ENCODE measurements at regions not wholly inside any gene's neighbourhood (a gene's known extent, or its start where the extent isn't known, plus 50 kb on each side); places are given as distances from the start of the nearest gene placed in this dataset.

DNA sequence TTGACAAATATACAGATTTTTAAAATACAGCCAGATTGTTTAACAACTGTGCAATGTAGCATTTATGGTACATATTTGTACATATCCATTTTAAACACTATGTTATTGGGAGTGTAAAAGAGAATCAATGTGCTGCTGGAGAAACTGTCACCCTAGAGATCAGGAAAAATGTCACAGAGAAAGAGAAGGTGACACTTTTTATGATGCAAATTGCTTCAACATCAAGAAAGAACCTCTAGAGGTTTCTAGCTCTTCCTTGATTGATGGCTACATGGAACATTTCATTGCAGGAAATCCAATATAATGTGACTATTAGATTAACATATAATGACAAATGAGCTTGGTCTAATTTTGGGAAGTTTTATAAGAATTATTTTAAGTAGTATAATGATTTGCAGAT, 1491.2 kb upstream of the PCDH20 start:
- DNase-seq (ENCODE audit: low read depth, low spot score), result no peak
- Histone ChIP-seq H3K9ac (ENCODE audit: insufficient read length) (no peak overlapping the region), H3K36me3 (ENCODE audit: insufficient read depth, low read length) (no peaks in the 10 kb centered on the region), H3K4me3 (no peak overlapping the region), H3K27ac (no peak overlapping the region), H3K9me3 (ENCODE audit: low read depth, low read length) (no peaks in the 10 kb centered on the region)
- TF ChIP-seq POLR2AphosphoS5 (IDR thresholded peaks at IDR 0.05; ENCODE audit: borderline replicate concordance, low read depth, low read length) (no peak), FOXP2 (optimal IDR thresholded peaks at IDR 0.05; ENCODE audit: control extremely low read depth, extremely low read length, insufficient read depth) (no peak), EZH2 (IDR thresholded peaks at IDR 0.05) (no peak)

GRCh38 chr13:62906469-62906868, 1490.8 kb upstream of the PCDH20 start:
- TF ChIP-seq FOXP2 (optimal IDR thresholded peaks at IDR 0.05; ENCODE audit: control extremely low read depth, extremely low read length, insufficient read depth) (no peak), POLR2AphosphoS5 (IDR thresholded peaks at IDR 0.05; ENCODE audit: borderline replicate concordance, low read depth, low read length) (no peak), EZH2 (IDR thresholded peaks at IDR 0.05) (no peak)
- Histone ChIP-seq H3K4me3 (no peak overlapping the region), H3K9ac (ENCODE audit: insufficient read length) (no peak overlapping the region), H3K9me3 (ENCODE audit: low read depth, low read length) (no peaks in the 10 kb centered on the region), H3K36me3 (ENCODE audit: insufficient read depth, low read length) (no peaks in the 10 kb centered on the region), H3K27ac (no peak overlapping the region)
- no peak for DNase-seq (ENCODE audit: low read depth, low spot score)

DNA sequence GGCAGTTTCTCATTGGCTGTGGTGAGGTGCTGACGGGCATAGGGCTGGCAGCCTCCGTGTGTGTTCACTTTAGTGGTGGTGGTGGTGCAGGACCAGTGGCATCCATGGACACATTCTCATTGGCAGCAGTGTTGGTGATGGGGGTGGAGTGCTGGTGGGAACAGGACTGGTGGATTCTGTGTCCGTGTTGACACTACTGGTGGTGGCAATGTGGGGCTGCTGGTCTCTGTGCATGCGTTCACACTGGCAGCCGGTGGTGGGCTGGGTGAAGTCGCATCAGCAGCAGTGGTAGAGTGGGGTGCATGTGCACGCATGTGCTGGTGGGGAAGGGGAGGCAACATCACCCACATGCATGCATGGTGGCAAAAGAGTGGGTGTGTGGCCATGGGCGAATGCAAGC, 1471.4 kb upstream of the PCDH20 start:
- no peaks in the 10 kb centered on the region for H3K36me3 ChIP-seq (ENCODE audit: insufficient read depth, low read length)
- no peak overlapping the region for H3K4me3 ChIP-seq
- TF ChIP-seq FOXP2 (optimal IDR thresholded peaks at IDR 0.05; ENCODE audit: control extremely low read depth, extremely low read length, insufficient read depth) (no peak), POLR2AphosphoS5 (IDR thresholded peaks at IDR 0.05; ENCODE audit: borderline replicate concordance, low read depth, low read length) (no peak), EZH2 (IDR thresholded peaks at IDR 0.05) (no peak)
- no peaks in the 10 kb centered on the region for H3K9me3 ChIP-seq (ENCODE audit: low read depth, low read length)
- H3K9ac ChIP-seq (ENCODE audit: insufficient read length), result no peak overlapping the region
- no peak for DNase-seq (ENCODE audit: low read depth, low spot score)
- no peak overlapping the region for H3K27ac ChIP-seq

DNA sequence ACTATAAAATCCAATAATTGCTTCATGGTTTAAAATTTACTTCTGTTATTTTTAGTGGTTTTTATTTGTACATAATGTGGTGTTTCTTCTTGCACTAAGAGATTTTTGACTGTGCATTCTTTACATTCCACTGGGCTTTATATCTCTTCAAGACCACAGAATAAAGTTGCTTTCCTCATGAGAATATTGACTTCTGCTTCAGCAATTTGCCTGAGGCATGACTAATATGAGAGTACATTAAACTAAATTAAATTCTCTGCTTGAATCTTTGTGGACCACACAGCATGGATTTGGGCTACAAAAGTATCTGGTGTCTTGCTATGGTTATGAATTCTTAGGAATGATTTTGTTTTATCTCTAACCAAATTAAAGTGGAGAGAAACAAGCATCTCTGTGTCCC, 1463.4 kb upstream of the PCDH20 start:
- peak; percentile 91 for DNase-seq (ENCODE audit: low read depth, low spot score)
- TF ChIP-seq EZH2 (IDR thresholded peaks at IDR 0.05) (no peak), POLR2AphosphoS5 (IDR thresholded peaks at IDR 0.05; ENCODE audit: borderline replicate concordance, low read depth, low read length) (no peak; the same call in 1 of the 2 replicates), FOXP2 (optimal IDR thresholded peaks at IDR 0.05; ENCODE audit: control extremely low read depth, extremely low read length, insufficient read depth) (peak; percentile 27)
- Histone ChIP-seq H3K4me3 (peak overlapping the region; percentile 50), H3K36me3 (ENCODE audit: insufficient read depth, low read length) (peaks cover 7% of the 10 kb centered on the region; the same call in 1 of the 2 replicates), H3K9me3 (ENCODE audit: low read depth, low read length) (peaks cover 11% of the 10 kb centered on the region; the same call in 1 of the 2 replicates), H3K9ac (ENCODE audit: insufficient read length) (peak overlapping the region; percentile 38), H3K27ac (peak overlapping the region; percentile 95)

DNA sequence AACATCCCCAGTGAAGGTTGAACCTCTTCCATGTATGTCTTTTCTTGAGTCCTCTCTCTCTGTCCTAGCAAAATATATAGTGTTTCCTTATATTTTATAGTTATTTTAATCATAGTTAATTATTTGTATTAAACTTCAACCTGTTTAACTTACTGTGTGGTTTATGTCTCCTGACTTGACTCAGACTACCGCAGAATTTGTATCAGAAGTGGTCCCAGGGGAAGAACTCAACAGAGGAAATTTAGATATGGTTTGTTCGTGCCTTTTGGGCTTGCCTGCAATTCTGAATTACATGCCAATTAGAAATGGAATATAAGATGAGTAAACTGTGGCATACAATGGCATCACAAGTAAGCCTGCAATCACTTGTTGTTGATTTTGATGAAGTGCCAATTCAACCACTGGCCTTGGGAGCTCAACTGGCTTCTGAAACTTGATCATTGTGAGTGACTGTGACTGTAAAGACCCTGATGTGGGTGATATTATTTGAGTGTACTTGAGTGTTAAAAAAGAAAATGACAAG, 1459.5 kb upstream of the PCDH20 start:
- Histone ChIP-seq H3K27ac (no peak overlapping the region), H3K9me3 (ENCODE audit: low read depth, low read length) (peaks cover 3% of the 10 kb centered on the region; the same call in 1 of the 2 replicates), H3K4me3 (no peak overlapping the region), H3K36me3 (ENCODE audit: insufficient read depth, low read length) (peaks cover 1% of the 10 kb centered on the region; the same call in 1 of the 2 replicates), H3K9ac (ENCODE audit: insufficient read length) (no peak overlapping the region)
- peak; percentile 30 for DNase-seq (ENCODE audit: low read depth, low spot score)
- TF ChIP-seq FOXP2 (optimal IDR thresholded peaks at IDR 0.05; ENCODE audit: control extremely low read depth, extremely low read length, insufficient read depth), result no peak
- no peak for TF ChIP-seq EZH2 (IDR thresholded peaks at IDR 0.05)
- TF ChIP-seq POLR2AphosphoS5 (IDR thresholded peaks at IDR 0.05; ENCODE audit: borderline replicate concordance, low read depth, low read length), result no peak

- H3K9ac ChIP-seq (ENCODE audit: insufficient read length), result no peak overlapping the region
- no peak overlapping the region for H3K4me3 ChIP-seq
- no peaks in the 10 kb centered on the region for H3K36me3 ChIP-seq (ENCODE audit: insufficient read depth, low read length)
- DNase-seq (ENCODE audit: low read depth, low spot score), result no peak
- H3K9me3 ChIP-seq (ENCODE audit: low read depth, low read length), result no peaks in the 10 kb centered on the region
- no peak overlapping the region for H3K27ac ChIP-seq
- TF ChIP-seq EZH2 (IDR thresholded peaks at IDR 0.05) (no peak), FOXP2 (optimal IDR thresholded peaks at IDR 0.05; ENCODE audit: control extremely low read depth, extremely low read length, insufficient read depth) (no peak)
Measured at GRCh38 chr13:62850331-62850730, 1434.7 kb upstream of the PCDH20 start.

GRCh38 chr13:62847520-62847919, 1431.9 kb upstream of the PCDH20 start:
- DNase-seq (ENCODE audit: low read depth, low spot score), result no peak
- H3K9me3 ChIP-seq (ENCODE audit: low read depth, low read length), result no peaks in the 10 kb centered on the region
- H3K4me3 ChIP-seq, result no peak overlapping the region
- H3K9ac ChIP-seq (ENCODE audit: insufficient read length), result no peak overlapping the region
- TF ChIP-seq POLR2AphosphoS5 (IDR thresholded peaks at IDR 0.05; ENCODE audit: borderline replicate concordance, low read depth, low read length), result no peak
- no peak for TF ChIP-seq FOXP2 (optimal IDR thresholded peaks at IDR 0.05; ENCODE audit: control extremely low read depth, extremely low read length, insufficient read depth)
- no peak for TF ChIP-seq EZH2 (IDR thresholded peaks at IDR 0.05)
- no peak overlapping the region for H3K27ac ChIP-seq
- no peaks in the 10 kb centered on the region for H3K36me3 ChIP-seq (ENCODE audit: insufficient read depth, low read length)

- Histone ChIP-seq H3K36me3 (ENCODE audit: insufficient read depth, low read length) (no peaks in the 10 kb centered on the region), H3K27ac (no peak overlapping the region), H3K9me3 (ENCODE audit: low read depth, low read length) (no peaks in the 10 kb centered on the region), H3K9ac (ENCODE audit: insufficient read length) (no peak overlapping the region), H3K4me3 (no peak overlapping the region)
- DNase-seq (ENCODE audit: low read depth, low spot score), result no peak
- TF ChIP-seq EZH2 (IDR thresholded peaks at IDR 0.05) (no peak), FOXP2 (optimal IDR thresholded peaks at IDR 0.05; ENCODE audit: control extremely low read depth, extremely low read length, insufficient read depth) (no peak), POLR2AphosphoS5 (IDR thresholded peaks at IDR 0.05; ENCODE audit: borderline replicate concordance, low read depth, low read length) (no peak)
Measured at GRCh38 chr13:62846302-62846701, 1430.7 kb upstream of the PCDH20 start.

GRCh38 chr13:62839338-62839737, 1423.7 kb upstream of the PCDH20 start:
- no peak for DNase-seq (ENCODE audit: low read depth, low spot score)
- H3K36me3 ChIP-seq (ENCODE audit: insufficient read depth, low read length), result no peaks in the 10 kb centered on the region
- no peaks in the 10 kb centered on the region for H3K9me3 ChIP-seq (ENCODE audit: low read depth, low read length)
- H3K4me3 ChIP-seq, result no peak overlapping the region
- no peak overlapping the region for H3K9ac ChIP-seq (ENCODE audit: insufficient read length)
- no peak overlapping the region for H3K27ac ChIP-seq
- TF ChIP-seq EZH2 (IDR thresholded peaks at IDR 0.05) (no peak), POLR2AphosphoS5 (IDR thresholded peaks at IDR 0.05; ENCODE audit: borderline replicate concordance, low read depth, low read length) (no peak), FOXP2 (optimal IDR thresholded peaks at IDR 0.05; ENCODE audit: control extremely low read depth, extremely low read length, insufficient read depth) (no peak)
